ENCODE measurements at regions not wholly inside any gene's neighbourhood (a gene's known extent, or its start where the extent isn't known, plus 50 kb on each side); places are given as distances from the start of the nearest gene placed in this dataset.

DNA sequence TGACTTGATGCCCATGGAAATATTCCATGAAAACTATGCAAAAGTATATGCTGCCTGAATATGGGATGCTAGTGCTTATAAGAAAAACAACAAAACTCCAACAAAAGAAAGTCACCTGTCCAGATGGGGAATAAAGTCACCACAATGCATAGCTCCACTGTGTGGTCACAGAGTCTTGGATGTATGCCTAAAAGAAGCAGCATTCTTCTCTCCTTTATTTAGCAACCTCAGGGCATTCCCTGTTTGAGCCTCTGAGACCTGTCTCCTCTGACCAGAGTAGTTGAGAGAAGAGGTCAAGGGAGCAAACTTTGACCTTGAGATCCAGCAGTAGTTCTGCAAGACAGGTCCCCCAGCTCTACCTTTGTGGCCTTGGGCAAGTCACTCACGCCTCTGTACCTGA is 287.5 kb downstream of the MED10 start:
- DNase-seq (ENCODE audit: low spot score), result no peak
- 88% methylated on average over 1 of the region's 1 CpG for WGBS
- intact Hi-C loops (cut with DNase I), result no loop called here
- Histone ChIP-seq H3K4me1 (replicated peaks) (no peaks in the 10 kb centered on the region), H3K27me3 (replicated peaks; ENCODE audit: insufficient read depth) (no peaks in the 10 kb centered on the region), H3K9me3 (no peaks in the 10 kb centered on the region), H3K4me3 (no peak overlapping the region), H3K27ac (no peak overlapping the region), H3K36me3 (no peaks in the 10 kb centered on the region)
- TF ChIP-seq POLR2AphosphoS5 (IDR thresholded peaks at IDR 0.05) (no peak), POLR2A (IDR thresholded peaks at IDR 0.05) (no peak)
- TF ChIP-seq, protein P1, sequence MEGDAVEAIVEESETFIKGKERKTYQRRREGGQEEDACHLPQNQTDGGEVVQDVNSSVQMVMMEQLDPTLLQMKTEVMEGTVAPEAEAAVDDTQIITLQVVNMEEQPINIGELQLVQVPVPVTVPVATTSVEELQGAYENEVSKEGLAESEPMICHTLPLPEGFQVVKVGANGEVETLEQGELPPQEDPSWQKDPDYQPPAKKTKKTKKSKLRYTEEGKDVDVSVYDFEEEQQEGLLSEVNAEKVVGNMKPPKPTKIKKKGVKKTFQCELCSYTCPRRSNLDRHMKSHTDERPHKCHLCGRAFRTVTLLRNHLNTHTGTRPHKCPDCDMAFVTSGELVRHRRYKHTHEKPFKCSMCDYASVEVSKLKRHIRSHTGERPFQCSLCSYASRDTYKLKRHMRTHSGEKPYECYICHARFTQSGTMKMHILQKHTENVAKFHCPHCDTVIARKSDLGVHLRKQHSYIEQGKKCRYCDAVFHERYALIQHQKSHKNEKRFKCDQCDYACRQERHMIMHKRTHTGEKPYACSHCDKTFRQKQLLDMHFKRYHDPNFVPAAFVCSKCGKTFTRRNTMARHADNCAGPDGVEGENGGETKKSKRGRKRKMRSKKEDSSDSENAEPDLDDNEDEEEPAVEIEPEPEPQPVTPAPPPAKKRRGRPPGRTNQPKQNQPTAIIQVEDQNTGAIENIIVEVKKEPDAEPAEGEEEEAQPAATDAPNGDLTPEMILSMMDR (IDR thresholded peaks at IDR 0.05), result no peak

DNA sequence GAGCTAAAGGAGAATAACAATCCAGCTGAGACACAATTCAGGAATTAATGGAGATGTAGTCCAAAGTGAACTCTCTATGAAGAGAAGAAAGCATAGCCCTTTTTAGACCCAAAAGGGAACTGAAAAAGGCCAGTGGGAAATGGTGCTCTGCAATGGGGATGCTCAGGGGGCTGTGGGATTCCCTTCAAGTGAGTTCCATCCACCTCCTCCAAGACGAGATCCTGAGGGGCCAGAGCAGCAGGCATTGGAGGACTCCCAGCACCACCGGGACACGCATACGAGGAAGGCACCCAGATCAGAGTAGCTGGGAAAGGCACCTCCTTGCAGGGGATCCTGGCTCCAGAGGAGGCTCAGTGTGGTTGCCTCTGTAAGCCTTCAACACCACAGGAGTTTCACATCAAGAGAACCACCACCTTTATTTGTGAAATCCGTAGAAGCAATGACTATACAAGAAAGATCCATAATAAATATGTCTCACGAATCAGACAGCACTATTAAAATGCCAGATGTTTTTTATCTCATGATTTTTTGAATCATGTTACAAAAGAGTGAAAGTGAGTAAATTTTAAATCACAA is 288.2 kb downstream of the MED10 start:
- no peak for DNase-seq (ENCODE audit: low spot score)
- WGBS, result 68% methylated on average over 6 of the region's 6 CpGs
- no peaks in the 10 kb centered on the region for H3K9me3 ChIP-seq
- TF ChIP-seq POLR2A (IDR thresholded peaks at IDR 0.05) (no peak), POLR2AphosphoS5 (IDR thresholded peaks at IDR 0.05) (no peak)
- TF ChIP-seq, protein P1 (IDR thresholded peaks at IDR 0.05), result no peak
- intact Hi-C loops (cut with DNase I), result no loop called here
- H3K36me3 ChIP-seq, result no peaks in the 10 kb centered on the region
- no peaks in the 10 kb centered on the region for H3K4me1 ChIP-seq (replicated peaks)
- no peak overlapping the region for H3K4me3 ChIP-seq
- no peak overlapping the region for H3K27ac ChIP-seq
- no peaks in the 10 kb centered on the region for H3K27me3 ChIP-seq (replicated peaks; ENCODE audit: insufficient read depth)

DNA sequence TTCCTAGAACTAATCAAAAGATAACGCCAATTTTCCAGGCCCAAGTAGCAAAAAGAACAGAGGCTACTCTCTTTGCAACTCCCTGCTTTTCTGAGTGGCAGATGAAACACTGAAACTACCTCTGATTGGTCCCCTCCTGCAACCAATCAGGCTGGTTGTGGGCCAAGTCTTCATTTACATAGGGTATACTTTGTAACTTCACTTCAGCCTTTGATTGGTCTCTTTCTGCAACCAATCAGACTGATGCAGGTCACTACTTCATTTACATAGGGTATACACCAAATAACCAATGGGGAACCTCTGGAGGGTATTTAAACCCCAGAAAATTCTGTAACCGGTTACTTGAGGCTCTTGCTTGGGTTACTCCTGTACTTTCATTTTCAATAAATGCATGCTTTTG is 289.6 kb downstream of the MED10 start:
- DNase-seq (ENCODE audit: low spot score), result no peak
- H3K27me3 ChIP-seq (replicated peaks; ENCODE audit: insufficient read depth), result no peaks in the 10 kb centered on the region
- H3K4me1 ChIP-seq (replicated peaks), result no peaks in the 10 kb centered on the region
- no peak for TF ChIP-seq POLR2A (IDR thresholded peaks at IDR 0.05)
- TF ChIP-seq, protein P1 (IDR thresholded peaks at IDR 0.05), result no peak
- TF ChIP-seq POLR2AphosphoS5 (IDR thresholded peaks at IDR 0.05), result no peak
- no peak overlapping the region for H3K4me3 ChIP-seq
- no peaks in the 10 kb centered on the region for H3K36me3 ChIP-seq
- H3K27ac ChIP-seq, result no peak overlapping the region
- WGBS, result 83% methylated on average over 2 of the region's 2 CpGs
- no peaks in the 10 kb centered on the region for H3K9me3 ChIP-seq
- intact Hi-C loops (cut with DNase I), result no loop called here

DNA sequence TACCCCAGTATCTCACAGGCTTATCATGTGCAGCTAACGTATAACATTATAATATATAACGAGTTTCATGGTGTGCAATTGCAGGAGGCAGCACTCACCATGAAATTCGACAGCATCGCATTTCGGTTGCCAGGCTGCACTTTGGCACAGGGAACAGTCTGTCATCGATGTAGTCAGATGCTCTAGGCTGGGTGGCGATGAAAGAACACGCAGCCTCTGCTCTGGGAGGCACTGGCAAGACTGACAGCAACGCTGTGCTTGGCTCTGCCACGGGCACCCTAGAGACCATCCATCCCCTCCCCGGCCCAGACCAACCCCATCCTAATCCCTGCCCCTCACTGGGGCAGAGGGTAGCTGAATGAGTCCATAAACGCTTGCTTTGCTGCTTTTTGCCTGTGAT is 290.8 kb downstream of the MED10 start:
- Histone ChIP-seq H3K4me1 (replicated peaks) (no peaks in the 10 kb centered on the region), H3K36me3 (no peaks in the 10 kb centered on the region), H3K27me3 (replicated peaks; ENCODE audit: insufficient read depth) (no peaks in the 10 kb centered on the region), H3K27ac (no peak overlapping the region), H3K9me3 (no peaks in the 10 kb centered on the region), H3K4me3 (no peak overlapping the region)
- TF ChIP-seq, protein P1 (IDR thresholded peaks at IDR 0.05), result no peak
- TF ChIP-seq POLR2A (IDR thresholded peaks at IDR 0.05) (no peak), POLR2AphosphoS5 (IDR thresholded peaks at IDR 0.05) (no peak)
- 86% methylated on average over 12 of the region's 12 CpGs for WGBS
- no peak for DNase-seq (ENCODE audit: low spot score)
- intact Hi-C loops (cut with DNase I), result no loop called here

DNA sequence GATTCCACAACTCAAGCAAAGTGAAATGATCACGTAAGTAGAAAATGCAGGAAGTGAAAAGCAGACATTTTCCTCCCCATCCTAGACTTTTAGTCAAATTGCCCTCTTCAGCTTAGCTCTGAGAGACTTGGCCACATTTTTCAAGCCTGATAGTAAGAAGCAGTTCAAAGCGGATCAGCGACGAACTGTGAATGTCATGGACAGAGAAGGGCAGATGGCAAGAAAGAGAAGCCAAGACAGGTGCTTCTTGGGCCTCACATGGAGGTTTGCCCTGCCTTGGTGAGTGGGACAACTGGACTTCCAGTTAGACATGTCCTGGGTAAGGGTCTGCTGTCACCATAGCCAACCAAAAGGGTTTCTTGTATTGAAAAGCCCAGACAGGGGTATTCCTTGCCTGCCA is 291.5 kb downstream of the MED10 start:
- H3K27ac ChIP-seq, result no peak overlapping the region
- no peak overlapping the region for H3K4me3 ChIP-seq
- intact Hi-C loops (cut with DNase I), result no loop called here
- H3K4me1 ChIP-seq (replicated peaks), result no peaks in the 10 kb centered on the region
- no peaks in the 10 kb centered on the region for H3K36me3 ChIP-seq
- 92% methylated on average over 4 of the region's 4 CpGs for WGBS
- H3K27me3 ChIP-seq (replicated peaks; ENCODE audit: insufficient read depth), result no peaks in the 10 kb centered on the region
- H3K9me3 ChIP-seq, result no peaks in the 10 kb centered on the region
- no peak for DNase-seq (ENCODE audit: low spot score)
- no peak for TF ChIP-seq POLR2A (IDR thresholded peaks at IDR 0.05)
- TF ChIP-seq, protein P1 (IDR thresholded peaks at IDR 0.05), result no peak
- no peak for TF ChIP-seq POLR2AphosphoS5 (IDR thresholded peaks at IDR 0.05)
